Calu3 (cell line): ENCODE measurements at regions not wholly inside any gene's neighbourhood (a gene's known extent, or its start where the extent isn't known, plus 50 kb on each side); places are given as distances from the start of the nearest gene placed in this dataset.

ENCODE experiments used
- BruUV-seq: library from RNA; stranded (reverse); fragments of 400-500 nt; replicated peaks from 2 replicates; lab custom pipeline; 2021; lab: Mats Ljungman, UMichigan
- CTCF ChIA-PET: fragments of 300-600 bp; sonication (Branson Sonifier 250); formaldehyde crosslinking; loops from one replicate; lab custom pipeline; 2022; ENCODE audit warnings: antibody characterized with exemption; lab: Charles Lee
- DNase-seq: peaks from one replicate; pipeline ENCODE4 v3.0.0; 2022
- H3K27ac Mint-ChIP-seq: one replicate; pipeline ENCODE4 v1.8.0; 2022; ENCODE audit warnings: mixed read lengths; ENCODE audit not compliant: unreplicated experiment
- H3K27me3 Mint-ChIP-seq: one replicate; pipeline ENCODE4 v1.8.0; 2022; ENCODE audit warnings: mixed read lengths; ENCODE audit not compliant: unreplicated experiment
- H3K36me3 Mint-ChIP-seq: one replicate; pipeline ENCODE4 v1.8.0; 2022; ENCODE audit warnings: mild to moderate bottlenecking, moderate library complexity, mixed read lengths; ENCODE audit not compliant: insufficient read depth, unreplicated experiment
- H3K4me1 Mint-ChIP-seq: one replicate; pipeline ENCODE4 v1.8.0; 2022; ENCODE audit warnings: mild to moderate bottlenecking, low read depth, mixed read lengths; ENCODE audit not compliant: unreplicated experiment
- H3K4me3 Mint-ChIP-seq: one replicate; pipeline ENCODE4 v1.8.0; 2022; ENCODE audit warnings: mild to moderate bottlenecking, low read depth, moderate library complexity, mixed read lengths; ENCODE audit not compliant: unreplicated experiment
- H3K9me3 Mint-ChIP-seq: one replicate; pipeline ENCODE4 v1.8.0; 2022; ENCODE audit warnings: low read depth, mixed read lengths; ENCODE audit not compliant: unreplicated experiment
- CTCF ChIP-seq: fragments of 200-600 bp; IDR thresholded peaks from one replicate; pipeline ENCODE4 v1.8.0; 2022; ENCODE audit warnings: antibody characterized with exemption; ENCODE audit not compliant: unreplicated experiment
- intact Hi-C: fragments of 100-400 bp; cut with micrococcal nuclease; formaldehyde crosslinking; loops from one replicate; pipeline ENCODE4 v1.10.0; 2022; ENCODE audit not compliant: unreplicated experiment

- no peak for DNase-seq
- H3K27me3 Mint-ChIP-seq = no peaks in the 10 kb centered on the region
- no TSS peak for BruUV-seq
- no peak for TF ChIP-seq CTCF
- CTCF ChIA-PET = no interaction called here
- no peaks in the 10 kb centered on the region for H3K36me3 Mint-ChIP-seq
- no peaks in the 10 kb centered on the region for H3K4me1 Mint-ChIP-seq
- H3K27ac Mint-ChIP-seq = no peak overlapping the region
- H3K4me3 Mint-ChIP-seq = no peak overlapping the region
- peaks cover 7% of the 10 kb centered on the region for H3K9me3 Mint-ChIP-seq
- intact Hi-C loops = no loop called here
Observed at GRCh38 chr11:97722065-97722464, 1298.7 kb upstream of the CNTN5 start.

GRCh38 chr11:97722721-97723120 lies 1298.0 kb upstream of the CNTN5 start:
- intact Hi-C loops = no loop called here
- TF ChIP-seq CTCF = no peak
- Mint-ChIP-seq H3K27me3 (no peaks in the 10 kb centered on the region), H3K4me1 (no peaks in the 10 kb centered on the region), H3K9me3 (peaks cover 7% of the 10 kb centered on the region), H3K27ac (no peak overlapping the region), H3K36me3 (no peaks in the 10 kb centered on the region), H3K4me3 (no peak overlapping the region)
- BruUV-seq = no TSS peak
- no peak for DNase-seq
- CTCF ChIA-PET = no interaction called here

DNA sequence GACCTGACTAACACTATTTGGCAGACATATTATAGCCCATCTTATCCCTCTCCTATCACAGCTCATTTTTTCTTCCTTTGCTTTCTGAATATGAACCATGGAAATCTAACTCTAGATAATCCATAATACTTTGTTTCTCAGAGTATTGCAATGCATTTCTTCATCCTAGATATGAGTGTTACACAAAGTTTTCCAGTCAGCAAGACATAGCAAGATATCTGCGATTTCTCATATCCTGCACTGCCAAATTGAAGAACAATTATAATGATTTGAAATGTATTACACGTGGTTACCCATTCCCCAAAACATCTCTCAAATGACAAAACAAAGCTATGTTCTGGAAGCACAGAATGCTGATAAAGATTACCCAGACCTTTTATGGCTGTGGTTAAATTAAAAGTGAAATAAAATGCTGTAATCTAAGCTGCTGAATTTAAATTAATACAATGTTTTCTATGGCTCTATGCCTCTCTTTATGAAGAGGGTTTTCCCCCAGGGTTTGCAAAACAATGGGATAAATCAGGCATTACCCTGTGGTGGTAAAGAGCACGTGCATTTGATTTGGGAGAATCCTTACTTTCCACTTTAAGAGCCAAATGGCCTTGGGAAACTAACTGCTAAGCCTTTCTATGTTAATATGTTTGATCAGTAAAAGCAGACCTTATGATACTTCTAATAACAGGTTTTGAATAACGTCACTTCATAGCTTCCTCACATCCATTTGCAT lies 1291.0 kb upstream of the CNTN5 start:
- no TSS peak for BruUV-seq
- Mint-ChIP-seq H3K4me3 (no peak overlapping the region), H3K9me3 (peaks cover 15% of the 10 kb centered on the region), H3K27ac (no peak overlapping the region), H3K4me1 (no peaks in the 10 kb centered on the region), H3K27me3 (no peaks in the 10 kb centered on the region), H3K36me3 (no peaks in the 10 kb centered on the region)
- CTCF ChIA-PET = no interaction called here
- no peak for TF ChIP-seq CTCF
- intact Hi-C loops = no loop called here
- no peak for DNase-seq

DNA sequence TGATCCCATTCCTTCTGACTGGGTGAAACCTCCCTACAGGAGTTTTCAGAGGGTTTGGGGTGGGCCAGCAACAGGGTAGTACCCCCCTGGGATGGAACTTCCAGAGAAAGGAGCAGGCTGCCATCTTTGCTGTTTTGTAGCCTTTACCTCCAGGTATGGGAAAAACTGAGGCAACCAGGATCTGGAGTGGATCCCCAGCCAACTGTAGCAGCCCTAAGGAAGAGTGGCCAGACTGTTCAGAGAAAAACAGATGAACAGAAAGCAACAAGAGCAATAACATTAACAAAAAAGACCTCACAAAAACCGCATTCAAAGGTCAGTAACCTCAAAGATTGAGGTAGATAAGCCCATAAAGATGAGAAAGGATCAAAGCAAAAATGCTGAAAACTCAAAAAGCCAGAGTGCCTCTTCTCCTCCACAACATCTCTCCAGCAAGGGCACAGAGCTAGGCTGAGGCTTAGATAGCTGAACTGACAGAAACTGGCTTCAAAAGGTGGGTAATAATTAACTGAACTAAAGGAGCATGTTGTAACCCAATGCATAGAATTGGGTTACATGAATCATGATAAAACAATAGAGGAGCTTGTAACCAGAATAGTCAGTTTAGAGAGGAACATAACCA lies 1288.6 kb upstream of the CNTN5 start:
- H3K9me3 Mint-ChIP-seq = peaks cover 10% of the 10 kb centered on the region
- no TSS peak for BruUV-seq
- H3K36me3 Mint-ChIP-seq = no peaks in the 10 kb centered on the region
- intact Hi-C loops = no loop called here
- no peak overlapping the region for H3K27ac Mint-ChIP-seq
- DNase-seq = no peak
- CTCF ChIA-PET = no interaction called here
- no peaks in the 10 kb centered on the region for H3K4me1 Mint-ChIP-seq
- TF ChIP-seq CTCF = no peak
- H3K27me3 Mint-ChIP-seq = no peaks in the 10 kb centered on the region
- no peak overlapping the region for H3K4me3 Mint-ChIP-seq
